ENCODE measurements at regions not wholly inside any gene's neighbourhood (a gene's known extent, or its start where the extent isn't known, plus 50 kb on each side); places are given as distances from the start of the nearest gene placed in this dataset.

- DNase-seq: no peak
Measured at GRCh38 chr3:106673926-106674569, 703.2 kb upstream of the CCDC54 start.

- DNase-seq: no peak
Measured at GRCh38 chr3:106675451-106675850, 701.8 kb upstream of the CCDC54 start.

GRCh38 chr3:106678657-106679390 is 698.4 kb upstream of the CCDC54 start:
- no peak for DNase-seq

- no peak for DNase-seq
Measured at GRCh38 chr3:106683953-106684620, 693.2 kb upstream of the CCDC54 start.

GRCh38 chr3:106685745-106686144 is 691.5 kb upstream of the CCDC54 start:
- no peak for DNase-seq

- no peak for DNase-seq
Measured at GRCh38 chr3:106687905-106688304, 689.3 kb upstream of the CCDC54 start.

GRCh38 chr3:106688464-106688863 is 688.8 kb upstream of the CCDC54 start:
- no peak for DNase-seq

GRCh38 chr3:106691476-106691875 is 685.8 kb upstream of the CCDC54 start:
- no peak for DNase-seq

GRCh38 chr3:106692624-106693023 is 684.6 kb upstream of the CCDC54 start:
- DNase-seq: no peak

- DNase-seq: no peak
Measured at GRCh38 chr3:106699122-106699521, 678.1 kb upstream of the CCDC54 start.

GRCh38 chr3:106700981-106701380 is 676.3 kb upstream of the CCDC54 start:
- DNase-seq: no peak

- DNase-seq: no peak
Measured at GRCh38 chr3:106703524-106703923, 673.7 kb upstream of the CCDC54 start.

GRCh38 chr3:106707347-106707746 is 669.9 kb upstream of the CCDC54 start:
- no peak for DNase-seq

GRCh38 chr3:106710596-106710995 is 666.6 kb upstream of the CCDC54 start:
- no peak for DNase-seq

- no peak for DNase-seq
Measured at GRCh38 chr3:106711650-106712049, 665.6 kb upstream of the CCDC54 start.

- DNase-seq: no peak
Measured at GRCh38 chr3:106714400-106714799, 662.8 kb upstream of the CCDC54 start.

GRCh38 chr3:106715286-106715685 is 662.0 kb upstream of the CCDC54 start:
- DNase-seq: no peak

GRCh38 chr3:106717178-106717780 is 660.0 kb upstream of the CCDC54 start:
- no peak for DNase-seq

GRCh38 chr3:106719077-106719476 is 658.2 kb upstream of the CCDC54 start:
- DNase-seq: no peak

- no peak for DNase-seq
Measured at GRCh38 chr3:106719583-106719982, 657.7 kb upstream of the CCDC54 start.

- DNase-seq: no peak
Measured at GRCh38 chr3:106720510-106720909, 656.7 kb upstream of the CCDC54 start.

GRCh38 chr3:106725566-106725965 is 651.7 kb upstream of the CCDC54 start:
- DNase-seq: no peak

GRCh38 chr3:106728315-106729098 is 648.7 kb upstream of the CCDC54 start:
- no peak for DNase-seq
